ENCODE measurements at regions not wholly inside any gene's neighbourhood (a gene's known extent, or its start where the extent isn't known, plus 50 kb on each side); places are given as distances from the start of the nearest gene placed in this dataset.

GRCh38 chr11:110827276-110827675 is 115.0 kb upstream of the ARHGAP20 start:
- no peak for TF ChIP-seq CTCF (IDR thresholded peaks at IDR 0.05)
- no peak for TF ChIP-seq POLR2A (IDR thresholded peaks at IDR 0.05)
